NB4 (cell line): ENCODE measurements at regions not wholly inside any gene's neighbourhood (a gene's known extent, or its start where the extent isn't known, plus 50 kb on each side); places are given as distances from the start of the nearest gene placed in this dataset.

Source experiments
- DNase-seq: peaks from one replicate; pipeline ENCODE4 v3.0.0; 2010; ENCODE audit warnings: low read depth
- H3K4me3 ChIP-seq: one replicate; pipeline ENCODE4 v1.5.1; 2011; ENCODE audit warnings: mild to moderate bottlenecking, low read depth, low read length, moderate library complexity
- CTCF ChIP-seq: IDR thresholded peaks from one replicate; pipeline ENCODE4 v1.5.1; 2012; ENCODE audit warnings: low read depth, low read length
- MYC ChIP-seq: IDR thresholded peaks from 2 replicates; pipeline ENCODE4 v1.6.1; 2011; ENCODE audit warnings: low read depth, low read length
- POLR2A ChIP-seq: IDR thresholded peaks from 2 replicates; pipeline ENCODE4 v1.6.1; 2011; ENCODE audit warnings: mild to moderate bottlenecking; ENCODE audit not compliant: insufficient read length; ENCODE audit errors: extremely low read depth
- TF ChIP-seq, protein P1 (sequence below): IDR thresholded peaks from 2 replicates; pipeline ENCODE4 v1.6.1; 2011; ENCODE audit warnings: low read depth, low read length

- DNase-seq = no peak
- H3K4me3 ChIP-seq = no peak overlapping the region
- TF ChIP-seq CTCF = no peak
Observed at GRCh38 chr20:23273776-23274175, 76.8 kb upstream of the NXT1 start.

DNA sequence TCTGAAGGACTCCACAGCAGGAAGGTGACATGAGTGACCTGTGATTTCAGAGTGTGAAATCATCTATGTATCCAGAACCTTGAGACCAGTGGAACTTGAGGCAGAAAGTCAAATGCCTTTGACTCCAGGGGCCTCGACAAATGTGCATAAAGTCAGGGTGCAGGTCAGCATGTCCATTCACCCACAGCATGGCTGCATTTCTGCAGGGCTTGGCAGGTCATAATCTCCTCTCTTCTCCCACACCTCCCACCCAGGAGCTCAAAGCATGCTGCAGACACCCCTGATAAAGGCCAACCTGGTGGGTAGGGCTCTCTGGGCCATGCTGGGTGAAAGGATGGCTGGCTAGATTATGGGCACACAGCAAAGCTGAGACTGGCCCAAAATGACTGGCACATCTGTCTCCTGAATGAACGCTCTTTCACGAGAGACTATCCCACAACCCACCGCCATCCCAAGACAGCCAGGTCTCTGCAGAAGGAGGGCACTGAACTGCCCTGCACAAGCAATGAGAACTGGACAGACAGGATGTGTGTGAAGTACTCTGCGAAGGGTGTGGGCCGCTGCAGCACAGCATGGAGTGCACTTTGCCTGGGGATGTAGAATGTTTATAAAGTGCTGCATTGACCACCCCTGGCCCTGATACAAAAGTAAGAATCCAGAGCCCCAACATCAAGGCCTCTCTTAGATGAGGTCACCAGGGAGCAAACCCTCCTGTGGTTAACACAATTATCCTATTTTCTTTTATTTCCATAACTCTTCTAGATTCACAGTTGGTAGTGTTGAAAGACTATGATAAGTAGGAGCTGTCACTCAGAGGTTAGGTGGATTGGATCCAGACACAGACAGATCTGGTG, 78.2 kb upstream of the NXT1 start:
- TF ChIP-seq CTCF (no peak), POLR2A (no peak), MYC (no peak)
- TF ChIP-seq, protein P1, sequence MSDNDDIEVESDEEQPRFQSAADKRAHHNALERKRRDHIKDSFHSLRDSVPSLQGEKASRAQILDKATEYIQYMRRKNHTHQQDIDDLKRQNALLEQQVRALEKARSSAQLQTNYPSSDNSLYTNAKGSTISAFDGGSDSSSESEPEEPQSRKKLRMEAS = no peak
- DNase-seq = no peak
- H3K4me3 ChIP-seq = no peak overlapping the region

GRCh38 chr20:23270382-23270911, 80.1 kb upstream of the NXT1 start:
- TF ChIP-seq, protein P1 = no peak
- TF ChIP-seq MYC (no peak), POLR2A (no peak), CTCF (no peak)
- no peak for DNase-seq

GRCh38 chr20:23269954-23270353, 80.6 kb upstream of the NXT1 start:
- no peak overlapping the region for H3K4me3 ChIP-seq
- TF ChIP-seq, protein P1 = no peak
- TF ChIP-seq CTCF (no peak), MYC (no peak), POLR2A (no peak)
- no peak for DNase-seq

More at GRCh38 chr20:23270382-23270911, 80.1 kb upstream of the NXT1 start:
- no peak overlapping the region for H3K4me3 ChIP-seq

GRCh38 chr20:23268792-23269354, 81.7 kb upstream of the NXT1 start:
- no peak for DNase-seq
- TF ChIP-seq POLR2A (no peak), MYC (no peak), CTCF (no peak)
- TF ChIP-seq, protein P1 = no peak
- H3K4me3 ChIP-seq = no peak overlapping the region
